ENCODE measurements at regions not wholly inside any gene's neighbourhood (a gene's known extent, or its start where the extent isn't known, plus 50 kb on each side); places are given as distances from the start of the nearest gene placed in this dataset.
"Not testable (repeated sequence)": the region's sequence is repeated elsewhere in the genome, so short reads cannot be mapped to it uniquely, and the experiment has no call there.

GRCh38 chr1:148361427-148362215 is 121.5 kb downstream of the PPIAL4G start:
- DNase-seq (ENCODE audit: extremely low read depth in 1 of 2, low read depth in 1 of 2): peak; percentile 23 to 28

GRCh38 chr1:148357037-148357436 is 126.1 kb downstream of the PPIAL4G start:
- DNase-seq (ENCODE audit: extremely low read depth in 1 of 2, low read depth in 1 of 2): no peak

- DNase-seq (ENCODE audit: extremely low read depth in 1 of 2, low read depth in 1 of 2): no peak
These were observed 127.1 kb downstream of the PPIAL4G start for GRCh38 chr1:148355976-148356375.

GRCh38 chr1:148354913-148355308 is 128.2 kb downstream of the PPIAL4G start:
- no peak for DNase-seq (ENCODE audit: extremely low read depth in 1 of 2, low read depth in 1 of 2)

- no peak for DNase-seq (ENCODE audit: extremely low read depth in 1 of 2, low read depth in 1 of 2)
These were observed 128.7 kb downstream of the PPIAL4G start for GRCh38 chr1:148354284-148354912.

- no peak for DNase-seq (ENCODE audit: extremely low read depth in 1 of 2, low read depth in 1 of 2)
These were observed 129.4 kb downstream of the PPIAL4G start for GRCh38 chr1:148353461-148354283.

GRCh38 chr1:148352470-148353053 is 130.5 kb downstream of the PPIAL4G start:
- DNase-seq (ENCODE audit: extremely low read depth in 1 of 2, low read depth in 1 of 2): no peak

- DNase-seq (ENCODE audit: extremely low read depth in 1 of 2, low read depth in 1 of 2): no peak
These were observed 135.3 kb downstream of the PPIAL4G start for GRCh38 chr1:148347781-148348180.

GRCh38 chr1:148345659-148346151 is 137.4 kb downstream of the PPIAL4G start:
- not testable (repeated sequence) for DNase-seq (ENCODE audit: extremely low read depth in 1 of 2, low read depth in 1 of 2)

- DNase-seq (ENCODE audit: extremely low read depth in 1 of 2, low read depth in 1 of 2): not testable (repeated sequence)
These were observed 138.5 kb downstream of the PPIAL4G start for GRCh38 chr1:148344651-148345050.

- DNase-seq (ENCODE audit: extremely low read depth in 1 of 2, low read depth in 1 of 2): not testable (repeated sequence)
These were observed 141.4 kb downstream of the PPIAL4G start for GRCh38 chr1:148341729-148342128.

GRCh38 chr1:148336121-148336918 is 146.8 kb downstream of the PPIAL4G start:
- not testable (repeated sequence) for DNase-seq (ENCODE audit: extremely low read depth in 1 of 2, low read depth in 1 of 2)

GRCh38 chr1:148334339-148335130 is 148.6 kb downstream of the PPIAL4G start:
- peak; percentile 49 to 77 for DNase-seq (ENCODE audit: extremely low read depth in 1 of 2, low read depth in 1 of 2)

GRCh38 chr1:148333875-148334338 is 149.2 kb downstream of the PPIAL4G start:
- DNase-seq (ENCODE audit: extremely low read depth in 1 of 2, low read depth in 1 of 2): no peak

- no peak for DNase-seq (ENCODE audit: extremely low read depth in 1 of 2, low read depth in 1 of 2)
These were observed 154.2 kb downstream of the PPIAL4G start for GRCh38 chr1:148328884-148329283.

- DNase-seq (ENCODE audit: extremely low read depth in 1 of 2, low read depth in 1 of 2): not testable (repeated sequence)
These were observed 158.1 kb downstream of the PPIAL4G start for GRCh38 chr1:148325031-148325430.

- not testable (repeated sequence) for DNase-seq (ENCODE audit: extremely low read depth in 1 of 2, low read depth in 1 of 2)
These were observed 158.6 kb downstream of the PPIAL4G start for GRCh38 chr1:148324465-148324864.

- DNase-seq (ENCODE audit: extremely low read depth in 1 of 2, low read depth in 1 of 2): not testable (repeated sequence)
These were observed 163.0 kb downstream of the PPIAL4G start for GRCh38 chr1:148320079-148320478.

GRCh38 chr1:148318904-148319242 is 164.2 kb downstream of the PPIAL4G start:
- no peak for DNase-seq (ENCODE audit: extremely low read depth in 1 of 2, low read depth in 1 of 2)

All from activated CD8-positive, alpha-beta memory T cell treated with anti-CD3 and anti-CD28 coated beads for 1 hour (primary cell).